WTC11 (cell line): ENCODE measurements at regions not wholly inside any gene's neighbourhood (a gene's known extent, or its start where the extent isn't known, plus 50 kb on each side); places are given as distances from the start of the nearest gene placed in this dataset.

Source experiments
- CTCF ChIP-seq: fragments of 200-600 bp; IDR thresholded peaks from 2 replicates; pipeline ENCODE4 v1.8.0; 2022; ENCODE audit warnings: antibody characterized with exemption
- ETV6 ChIP-seq: sonication (generic); formaldehyde crosslinking; IDR thresholded peaks from 2 replicates; pipeline ENCODE4 v1.8.1; 2022; ENCODE audit warnings: mild to moderate bottlenecking, missing genetic modification reagents
- JUN ChIP-seq: sonication (generic); formaldehyde crosslinking; IDR thresholded peaks from 2 replicates; pipeline ENCODE4 v1.8.0; 2023; ENCODE audit warnings: mild to moderate bottlenecking, missing genetic modification reagents
- TEAD1 ChIP-seq: sonication (generic); formaldehyde crosslinking; IDR thresholded peaks from 2 replicates; pipeline ENCODE4 v1.8.0; 2022; ENCODE audit warnings: mild to moderate bottlenecking, missing genetic modification reagents
- USF2 ChIP-seq: sonication (generic); formaldehyde crosslinking; IDR thresholded peaks from 2 replicates; pipeline ENCODE4 v1.8.1; 2023; ENCODE audit warnings: mild to moderate bottlenecking, missing genetic modification reagents, moderate library complexity
- ZBTB43 ChIP-seq: sonication (generic); formaldehyde crosslinking; IDR thresholded peaks from 2 replicates; pipeline ENCODE4 v1.8.1; 2023; ENCODE audit warnings: mild to moderate bottlenecking, missing genetic modification reagents

- no peak for TF ChIP-seq JUN (CRISPR knock-in tag)
- no peak for TF ChIP-seq CTCF
- no peak for TF ChIP-seq USF2 (CRISPR knock-in tag)
- TF ChIP-seq TEAD1 (CRISPR knock-in tag): no peak
- TF ChIP-seq ETV6: no peak
- TF ChIP-seq ZBTB43: no peak
Observed at GRCh38 chr5:84614906-84615305, 230.2 kb upstream of the EDIL3 start.
